Lower lobe of right lung (tissue), 2 donors: ENCODE measurements at regions not wholly inside any gene's neighbourhood (a gene's known extent, or its start where the extent isn't known, plus 50 kb on each side); places are given as distances from the start of the nearest gene placed in this dataset.
A peak's percentile ranks its signal among the peaks of the same experiment; 100 is the strongest.

Source experiments
- ATAC-seq, 2 donors: fragments of 200-7000 bp; cut with Tn5 transposase; one replicate each; pipeline ENCODE4 v1.9.1; 2020 to 2022; ENCODE audit warnings: mild to moderate bottlenecking in 2 of 2, moderate library complexity in 2 of 2
- DNase-seq: peaks from one replicate; pipeline ENCODE4 v3.0.0-alpha.2; 2020
- H3K27ac ChIP-seq: fragments of 200-600 bp; one replicate; pipeline ENCODE4 v1.8.0; 2022
- H3K27me3 ChIP-seq: fragments of 200-600 bp; one replicate; pipeline ENCODE4 v1.8.0; 2022; ENCODE audit warnings: low read depth
- H3K36me3 ChIP-seq: fragments of 200-600 bp; one replicate; pipeline ENCODE4 v1.8.0; 2022; ENCODE audit warnings: mild to moderate bottlenecking
- H3K4me1 ChIP-seq: fragments of 200-600 bp; one replicate; pipeline ENCODE4 v1.8.0; 2022
- H3K4me3 ChIP-seq: fragments of 200-600 bp; one replicate; pipeline ENCODE4 v1.8.0; 2022; ENCODE audit warnings: mild to moderate bottlenecking
- H3K9me3 ChIP-seq: fragments of 200-600 bp; one replicate; pipeline ENCODE4 v1.8.0; 2022
- intact Hi-C: fragments of 100-400 bp; cut with DNase I; formaldehyde crosslinking; loops from one replicate; pipeline ENCODE4 v1.11.0; 2022
- TF ChIP-seq, protein P1 (sequence below): fragments of 200-600 bp; IDR thresholded peaks from one replicate; pipeline ENCODE4 v1.8.0; 2022; ENCODE audit warnings: antibody characterized with exemption, mild to moderate bottlenecking
- donor health status: DM: no; HTN: yes; CAD: no; lungs with severe emphysema.

DNA sequence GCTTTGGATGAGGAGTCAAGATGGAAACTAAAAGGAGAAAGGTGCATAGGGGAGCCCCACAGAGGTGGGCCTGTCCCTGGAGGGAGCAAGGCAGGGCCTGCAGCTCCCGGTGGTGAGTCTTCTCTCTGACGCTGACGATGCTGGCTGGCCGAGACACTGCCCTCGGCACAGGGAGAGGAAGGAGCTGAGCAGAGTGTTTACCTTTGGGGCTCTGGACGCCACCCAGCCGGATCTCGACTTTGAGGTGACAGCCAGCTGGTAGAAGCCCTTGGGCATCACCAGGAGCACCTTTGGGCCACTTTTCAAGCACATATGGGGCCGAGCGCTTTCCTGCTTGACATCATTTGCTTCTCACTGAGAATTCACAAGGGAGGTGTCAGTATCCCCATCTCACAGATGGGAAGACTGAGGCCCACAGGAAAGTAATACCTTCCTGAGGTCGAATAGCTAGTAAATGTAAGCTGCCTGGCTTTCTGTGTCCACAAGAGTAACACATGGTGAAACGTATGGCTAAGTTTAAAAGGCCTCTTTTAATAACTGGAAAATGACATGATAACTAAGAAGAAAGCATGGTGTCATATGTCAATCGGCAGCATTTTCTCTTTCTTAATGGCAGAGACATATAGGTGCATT is 294.3 kb upstream of the TNRC6C start:
- no peak for ATAC-seq
- intact Hi-C loops: no loop called here
- no peaks in the 10 kb centered on the region for H3K27me3 ChIP-seq
- no peak overlapping the region for H3K4me3 ChIP-seq
- H3K36me3 ChIP-seq: no peaks in the 10 kb centered on the region
- H3K9me3 ChIP-seq: no peaks in the 10 kb centered on the region
- H3K4me1 ChIP-seq: no peaks in the 10 kb centered on the region
- no peak overlapping the region for H3K27ac ChIP-seq
- DNase-seq: no peak
- TF ChIP-seq, protein P1, sequence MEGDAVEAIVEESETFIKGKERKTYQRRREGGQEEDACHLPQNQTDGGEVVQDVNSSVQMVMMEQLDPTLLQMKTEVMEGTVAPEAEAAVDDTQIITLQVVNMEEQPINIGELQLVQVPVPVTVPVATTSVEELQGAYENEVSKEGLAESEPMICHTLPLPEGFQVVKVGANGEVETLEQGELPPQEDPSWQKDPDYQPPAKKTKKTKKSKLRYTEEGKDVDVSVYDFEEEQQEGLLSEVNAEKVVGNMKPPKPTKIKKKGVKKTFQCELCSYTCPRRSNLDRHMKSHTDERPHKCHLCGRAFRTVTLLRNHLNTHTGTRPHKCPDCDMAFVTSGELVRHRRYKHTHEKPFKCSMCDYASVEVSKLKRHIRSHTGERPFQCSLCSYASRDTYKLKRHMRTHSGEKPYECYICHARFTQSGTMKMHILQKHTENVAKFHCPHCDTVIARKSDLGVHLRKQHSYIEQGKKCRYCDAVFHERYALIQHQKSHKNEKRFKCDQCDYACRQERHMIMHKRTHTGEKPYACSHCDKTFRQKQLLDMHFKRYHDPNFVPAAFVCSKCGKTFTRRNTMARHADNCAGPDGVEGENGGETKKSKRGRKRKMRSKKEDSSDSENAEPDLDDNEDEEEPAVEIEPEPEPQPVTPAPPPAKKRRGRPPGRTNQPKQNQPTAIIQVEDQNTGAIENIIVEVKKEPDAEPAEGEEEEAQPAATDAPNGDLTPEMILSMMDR: no peak

DNA sequence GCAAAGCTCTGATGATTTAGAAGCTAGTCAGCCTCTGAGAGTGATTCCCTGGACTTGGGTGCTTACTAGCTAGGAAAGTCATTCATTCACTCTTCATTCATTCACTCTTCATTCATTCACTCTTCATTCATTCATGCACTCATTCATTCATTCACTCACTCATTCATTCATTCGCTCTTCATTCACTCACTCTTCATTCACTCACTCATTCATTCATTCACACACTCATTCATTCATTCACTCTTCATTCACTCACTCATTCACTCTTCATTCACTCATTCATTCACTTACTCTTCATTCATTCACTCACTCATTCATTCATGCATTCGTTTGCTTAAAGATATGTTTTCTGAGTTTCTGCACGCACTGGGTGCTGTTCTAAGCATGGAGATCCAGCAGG is 292.7 kb upstream of the TNRC6C start:
- Histone ChIP-seq H3K27me3 (no peaks in the 10 kb centered on the region), H3K36me3 (no peaks in the 10 kb centered on the region), H3K27ac (no peak overlapping the region), H3K4me1 (no peaks in the 10 kb centered on the region), H3K4me3 (no peak overlapping the region), H3K9me3 (no peaks in the 10 kb centered on the region)
- DNase-seq (no peak), ATAC-seq (no peak)
- intact Hi-C loops: no loop called here
- TF ChIP-seq, protein P1: no peak

DNA sequence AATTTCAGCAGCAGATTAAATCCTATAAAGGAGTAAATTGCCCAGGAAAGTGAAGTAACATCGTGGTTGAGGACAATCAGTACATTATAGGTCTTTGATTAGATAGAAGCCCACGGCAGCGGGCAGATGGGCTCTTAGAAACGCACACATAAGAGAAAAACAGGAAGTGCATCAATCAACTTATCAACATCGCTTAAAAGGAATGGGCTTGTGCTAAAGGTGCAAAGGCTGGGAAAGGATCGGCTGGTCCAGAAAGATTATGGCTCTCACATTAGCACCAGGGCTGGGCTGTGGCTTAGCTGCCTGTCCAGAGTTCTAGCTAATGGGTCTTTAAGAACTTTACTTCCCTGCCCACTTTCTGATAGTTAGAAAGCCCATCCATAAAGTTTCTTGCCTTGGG is 292.0 kb upstream of the TNRC6C start:
- no peaks in the 10 kb centered on the region for H3K36me3 ChIP-seq
- no peaks in the 10 kb centered on the region for H3K9me3 ChIP-seq
- intact Hi-C loops: no loop called here
- no peaks in the 10 kb centered on the region for H3K4me1 ChIP-seq
- H3K4me3 ChIP-seq: no peak overlapping the region
- no peaks in the 10 kb centered on the region for H3K27me3 ChIP-seq
- peak overlapping the region; percentile 3 for H3K27ac ChIP-seq
- no peak for DNase-seq
- TF ChIP-seq, protein P1: no peak
- no peak for ATAC-seq

DNA sequence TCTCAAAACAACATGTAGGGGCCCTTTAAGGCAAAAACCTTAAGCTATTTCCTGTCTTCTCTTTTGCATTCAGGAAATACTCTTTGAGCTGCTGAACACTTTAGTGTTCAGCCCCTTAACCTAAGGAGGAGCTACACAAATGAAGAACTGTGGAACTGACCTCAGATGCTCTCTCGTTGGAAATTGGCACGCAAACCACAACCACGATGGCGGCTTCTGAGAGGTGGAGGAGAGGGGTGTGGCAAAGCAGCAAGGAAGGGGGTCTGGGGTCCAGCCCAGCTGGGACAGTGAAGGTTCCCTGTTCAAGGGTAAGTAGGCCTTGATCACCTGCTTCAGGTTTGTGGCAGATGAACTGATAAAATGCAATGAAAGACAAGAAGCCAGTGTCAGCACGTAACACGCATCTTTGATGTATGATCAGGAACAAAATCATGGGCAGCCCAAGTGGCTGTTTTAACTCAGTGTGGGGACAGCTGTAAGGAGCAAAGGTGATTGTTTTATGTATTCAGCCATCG is 291.6 kb upstream of the TNRC6C start:
- intact Hi-C loops: no loop called here
- Histone ChIP-seq H3K36me3 (no peaks in the 10 kb centered on the region), H3K27me3 (no peaks in the 10 kb centered on the region), H3K4me1 (no peaks in the 10 kb centered on the region), H3K4me3 (peak overlapping the region; percentile 4), H3K9me3 (no peaks in the 10 kb centered on the region), H3K27ac (peak overlapping the region; percentile 3)
- DNase-seq (no peak), ATAC-seq (no peak)
- TF ChIP-seq, protein P1: no peak

DNA sequence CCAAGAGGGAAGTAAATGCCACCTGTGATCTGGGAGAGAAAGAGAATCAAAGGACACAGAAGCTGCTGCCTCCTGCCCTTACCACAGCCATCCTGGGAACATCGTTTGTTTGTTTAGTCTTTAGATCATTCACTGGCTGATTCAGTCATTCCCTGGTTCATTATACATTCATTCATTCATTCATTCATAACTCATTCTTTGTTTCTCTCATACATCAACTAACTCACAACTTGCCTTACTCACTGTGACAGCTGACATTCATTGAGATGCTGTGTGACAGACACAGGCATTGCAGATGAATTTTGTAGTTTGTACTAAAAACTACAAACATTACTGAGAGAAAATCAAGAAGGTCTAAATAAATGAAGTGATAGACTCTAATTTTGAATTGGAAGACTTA is 291.0 kb upstream of the TNRC6C start:
- no peaks in the 10 kb centered on the region for H3K4me1 ChIP-seq
- intact Hi-C loops: no loop called here
- no peaks in the 10 kb centered on the region for H3K27me3 ChIP-seq
- TF ChIP-seq, protein P1: no peak
- ATAC-seq (no peak), DNase-seq (no peak)
- H3K27ac ChIP-seq: peak overlapping the region; percentile 3
- H3K36me3 ChIP-seq: no peaks in the 10 kb centered on the region
- no peaks in the 10 kb centered on the region for H3K9me3 ChIP-seq
- H3K4me3 ChIP-seq: peak overlapping the region; percentile 4
